ENCODE measurements at regions not wholly inside any gene's neighbourhood (a gene's known extent, or its start where the extent isn't known, plus 50 kb on each side); places are given as distances from the start of the nearest gene placed in this dataset.
"Not testable (repeated sequence)": the region's sequence is repeated elsewhere in the genome, so short reads cannot be mapped to it uniquely, and the experiment has no call there.

DNA sequence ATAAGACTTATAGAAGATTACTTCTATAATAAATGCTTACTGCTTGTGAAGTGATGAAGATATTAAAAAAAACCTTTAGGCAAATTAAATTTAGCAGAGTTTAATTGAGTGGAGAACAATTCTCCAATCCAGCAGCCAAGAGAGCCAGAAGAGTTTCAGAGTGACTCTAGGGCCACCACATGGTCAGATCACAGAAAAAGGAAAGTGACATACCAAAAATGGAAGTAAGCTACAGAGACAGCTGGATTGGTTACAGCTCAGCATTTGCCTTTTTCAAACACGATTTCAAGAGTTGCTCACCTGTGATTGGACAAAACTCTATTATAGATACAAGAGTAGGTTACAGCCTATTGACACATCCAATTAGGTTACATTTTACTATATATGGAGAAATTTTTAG lies 79.0 kb upstream of the TRAM1L1 start:
- Histone ChIP-seq H3K79me2 (ENCODE audit: insufficient read depth, low read length) (no peaks in the 10 kb centered on the region), H3K18ac (ENCODE audit: insufficient read length, low read depth, low read length) (no peak overlapping the region), H2BK120ac (ENCODE audit: low read depth, low read length, poor library complexity, severe bottlenecking) (no peak overlapping the region), H3K4ac (ENCODE audit: low read depth, low read length) (no peak overlapping the region), H3K56ac (ENCODE audit: insufficient read length, low read depth, low read length) (no peak overlapping the region), H3K14ac (ENCODE audit: insufficient read depth, low read length) (no peak overlapping the region), H3K23me2 (ENCODE audit: insufficient read length, low read depth, low read length, poor library complexity, severe bottlenecking) (no peaks in the 10 kb centered on the region), H2BK12ac (ENCODE audit: insufficient read length, low read depth, low read length) (no peak overlapping the region), H4K20me1 (ENCODE audit: control insufficient read depth, insufficient read depth, insufficient read length) (no peaks in the 10 kb centered on the region), H4K5ac (ENCODE audit: insufficient read length, low read depth, low read length) (no peak overlapping the region), H4K91ac (ENCODE audit: insufficient read length, low read depth, low read length) (no peak overlapping the region), H2AFZ (ENCODE audit: low read length) (no peak overlapping the region), H3T11ph (ENCODE audit: low read length) (no peak overlapping the region), H2BK15ac (ENCODE audit: low read depth, low read length) (no peak overlapping the region), H3K23ac (ENCODE audit: insufficient read length, low read depth, low read length) (no peak overlapping the region), H2BK5ac (ENCODE audit: insufficient read length, low read length) (no peak overlapping the region), H4K8ac (replicated peaks; ENCODE audit: insufficient read length, low read depth, low read length) (no peak overlapping the region), H3K79me1 (ENCODE audit: insufficient read depth, low read depth, low read length, poor library complexity, severe bottlenecking) (no peaks in the 10 kb centered on the region), H3K4me1 (ENCODE audit: insufficient read depth, low read length) (no peaks in the 10 kb centered on the region), H3K27ac (ENCODE audit: insufficient read length, low read depth, low read length) (no peak overlapping the region), H3K9ac (ENCODE audit: extremely low read depth, insufficient read length, low read length) (no peak overlapping the region), H3K9me3 (ENCODE audit: control insufficient read depth, low read depth, low read length) (no peaks in the 10 kb centered on the region), H3K27me3 (ENCODE audit: insufficient read depth, low read length) (no peaks in the 10 kb centered on the region), H3K4me2 (ENCODE audit: insufficient read depth, insufficient read length, low read length) (no peak overlapping the region), H2BK20ac (ENCODE audit: low read depth, low read length, poor library complexity, severe bottlenecking) (no peak overlapping the region), H2AK5ac (ENCODE audit: insufficient read length, low read length) (no peak overlapping the region)
- no CpG with 5 or more reads among the region's 1 CpG for WGBS (ENCODE audit: extremely low coverage, insufficient read length, low lambda C conversion rate)
- DNase-seq, result no peak
- no peaks in the 10 kb centered on the region for H3K36me3 Mint-ChIP-seq (ENCODE audit: insufficient read depth in 1 of 3, low read depth in 3 of 3)
- no peaks in the 10 kb centered on the region for H3K4me1 Mint-ChIP-seq
- H3K27ac Mint-ChIP-seq, result no peak overlapping the region
- no peaks in the 10 kb centered on the region for H3K27me3 Mint-ChIP-seq (ENCODE audit: low read depth)
- H3K9me3 Mint-ChIP-seq, result no peaks in the 10 kb centered on the region
- no peak for TF ChIP-seq CTCF (conservative IDR thresholded peaks at IDR 0.05)
- H3K4me3 Mint-ChIP-seq, result no peak overlapping the region

DNA sequence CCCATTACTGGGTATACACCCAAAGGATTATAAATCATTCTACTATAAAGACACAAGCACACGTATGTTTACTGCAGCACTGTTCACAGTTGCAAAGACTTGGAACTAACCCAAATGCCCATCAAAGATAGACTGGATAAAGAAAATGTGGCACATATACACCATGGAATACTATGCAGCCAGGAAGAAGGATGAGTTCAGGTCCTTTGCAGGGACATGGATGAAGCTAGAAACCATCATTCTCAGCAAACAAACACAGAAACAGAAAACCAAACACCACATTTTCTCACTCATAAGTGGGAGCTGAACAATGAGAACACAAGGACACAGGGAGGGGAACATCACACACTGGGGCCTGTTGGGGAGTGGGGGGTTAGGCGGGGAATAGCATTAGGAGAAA lies 90.0 kb upstream of the TRAM1L1 start:
- not testable (repeated sequence) for H4K5ac ChIP-seq (ENCODE audit: insufficient read length, low read depth, low read length); H2AK5ac ChIP-seq (ENCODE audit: insufficient read length, low read length); H3K27ac ChIP-seq (ENCODE audit: insufficient read length, low read depth, low read length); H3K27me3 Mint-ChIP-seq (ENCODE audit: low read depth); H3K4me3 Mint-ChIP-seq; H3K27ac Mint-ChIP-seq; H3T11ph ChIP-seq (ENCODE audit: low read length); H4K91ac ChIP-seq (ENCODE audit: insufficient read length, low read depth, low read length); H3K4me2 ChIP-seq (ENCODE audit: insufficient read depth, insufficient read length, low read length); H3K9ac ChIP-seq (ENCODE audit: extremely low read depth, insufficient read length, low read length); H2BK15ac ChIP-seq (ENCODE audit: low read depth, low read length); H3K4me1 ChIP-seq (ENCODE audit: insufficient read depth, low read length); H3K18ac ChIP-seq (ENCODE audit: insufficient read length, low read depth, low read length); H2BK12ac ChIP-seq (ENCODE audit: insufficient read length, low read depth, low read length); H4K8ac ChIP-seq (replicated peaks; ENCODE audit: insufficient read length, low read depth, low read length); H3K9me3 Mint-ChIP-seq; H2BK5ac ChIP-seq (ENCODE audit: insufficient read length, low read length); H2AFZ ChIP-seq (ENCODE audit: low read length); H2BK20ac ChIP-seq (ENCODE audit: low read depth, low read length, poor library complexity, severe bottlenecking); H3K79me2 ChIP-seq (ENCODE audit: insufficient read depth, low read length); H3K23ac ChIP-seq (ENCODE audit: insufficient read length, low read depth, low read length); H3K4me1 Mint-ChIP-seq; H4K20me1 ChIP-seq (ENCODE audit: control insufficient read depth, insufficient read depth, insufficient read length); H3K14ac ChIP-seq (ENCODE audit: insufficient read depth, low read length); H3K9me3 ChIP-seq (ENCODE audit: control insufficient read depth, low read depth, low read length); H3K36me3 Mint-ChIP-seq (ENCODE audit: insufficient read depth in 1 of 3, low read depth in 3 of 3); H2BK120ac ChIP-seq (ENCODE audit: low read depth, low read length, poor library complexity, severe bottlenecking); H3K79me1 ChIP-seq (ENCODE audit: insufficient read depth, low read depth, low read length, poor library complexity, severe bottlenecking); H3K4ac ChIP-seq (ENCODE audit: low read depth, low read length); H3K23me2 ChIP-seq (ENCODE audit: insufficient read length, low read depth, low read length, poor library complexity, severe bottlenecking); H3K27me3 ChIP-seq (ENCODE audit: insufficient read depth, low read length); DNase-seq; H3K56ac ChIP-seq (ENCODE audit: insufficient read length, low read depth, low read length)
- no CpG with 5 or more reads among the region's 2 CpGs for WGBS (ENCODE audit: extremely low coverage, insufficient read length, low lambda C conversion rate)

Data from H9 (cell line).